ENCODE measurements at regions not wholly inside any gene's neighbourhood (a gene's known extent, or its start where the extent isn't known, plus 50 kb on each side); places are given as distances from the start of the nearest gene placed in this dataset.

GRCh38 chr1:36555041-36555440, 72.3 kb upstream of the CSF3R start:
- H3K4me3 Mint-ChIP-seq: no peak overlapping the region
- peaks cover 5% of the 10 kb centered on the region for H3K4me1 Mint-ChIP-seq
- no peaks in the 10 kb centered on the region for H3K9me3 Mint-ChIP-seq
- H3K27me3 Mint-ChIP-seq: peaks cover 74% of the 10 kb centered on the region
- no peaks in the 10 kb centered on the region for H3K36me3 Mint-ChIP-seq (ENCODE audit: insufficient read depth)
- H3K27ac Mint-ChIP-seq (ENCODE audit: low read depth): no peak overlapping the region
- ATAC-seq (replicated peaks; ENCODE audit: extremely low read depth, poor library complexity, severe bottlenecking) (no peak), DNase-seq (ENCODE audit: low spot score in 2 of 2) (no peak)

- H3K4me3 Mint-ChIP-seq: no peak overlapping the region
- no peaks in the 10 kb centered on the region for H3K36me3 Mint-ChIP-seq (ENCODE audit: insufficient read depth)
- peaks cover 5% of the 10 kb centered on the region for H3K4me1 Mint-ChIP-seq
- H3K27ac Mint-ChIP-seq (ENCODE audit: low read depth): no peak overlapping the region
- H3K27me3 Mint-ChIP-seq: peaks cover 74% of the 10 kb centered on the region
- no peak for ATAC-seq (replicated peaks; ENCODE audit: extremely low read depth, poor library complexity, severe bottlenecking)
- DNase-seq (ENCODE audit: low spot score in 2 of 2): no peak
- no peaks in the 10 kb centered on the region for H3K9me3 Mint-ChIP-seq
These were observed 71.6 kb upstream of the CSF3R start for GRCh38 chr1:36554323-36554628.

- no peak overlapping the region for H3K4me3 Mint-ChIP-seq
- H3K9me3 Mint-ChIP-seq: no peaks in the 10 kb centered on the region
- ATAC-seq (replicated peaks; ENCODE audit: extremely low read depth, poor library complexity, severe bottlenecking) (no peak), DNase-seq (ENCODE audit: low spot score in 2 of 2) (peak; percentile 35 to 45)
- peaks cover 71% of the 10 kb centered on the region for H3K27me3 Mint-ChIP-seq
- H3K36me3 Mint-ChIP-seq (ENCODE audit: insufficient read depth): no peaks in the 10 kb centered on the region
- H3K4me1 Mint-ChIP-seq: peaks cover 5% of the 10 kb centered on the region
- H3K27ac Mint-ChIP-seq (ENCODE audit: low read depth): no peak overlapping the region
These were observed 71.0 kb upstream of the CSF3R start for GRCh38 chr1:36553591-36554322.

- DNase-seq (ENCODE audit: low spot score in 2 of 2) (no peak), ATAC-seq (replicated peaks; ENCODE audit: extremely low read depth, poor library complexity, severe bottlenecking) (no peak)
- Mint-ChIP-seq H3K27ac (ENCODE audit: low read depth) (no peak overlapping the region), H3K4me3 (no peak overlapping the region), H3K27me3 (peaks cover 66% of the 10 kb centered on the region), H3K4me1 (no peaks in the 10 kb centered on the region), H3K9me3 (no peaks in the 10 kb centered on the region), H3K36me3 (ENCODE audit: insufficient read depth) (no peaks in the 10 kb centered on the region)
These were observed 60.3 kb upstream of the CSF3R start for GRCh38 chr1:36542962-36543515.

- ATAC-seq (replicated peaks; ENCODE audit: extremely low read depth, poor library complexity, severe bottlenecking): no peak
- Mint-ChIP-seq H3K4me3 (no peak overlapping the region), H3K4me1 (no peaks in the 10 kb centered on the region), H3K27ac (ENCODE audit: low read depth) (no peak overlapping the region), H3K9me3 (no peaks in the 10 kb centered on the region), H3K27me3 (peaks cover 73% of the 10 kb centered on the region), H3K36me3 (ENCODE audit: insufficient read depth) (no peaks in the 10 kb centered on the region)
- no peak for DNase-seq (ENCODE audit: low spot score in 2 of 2)
These were observed 59.6 kb upstream of the CSF3R start for GRCh38 chr1:36542024-36542961.

- Mint-ChIP-seq H3K27me3 (peaks cover 78% of the 10 kb centered on the region), H3K9me3 (no peaks in the 10 kb centered on the region), H3K27ac (ENCODE audit: low read depth) (no peak overlapping the region), H3K36me3 (ENCODE audit: insufficient read depth) (no peaks in the 10 kb centered on the region), H3K4me3 (no peak overlapping the region), H3K4me1 (no peaks in the 10 kb centered on the region)
- no peak for ATAC-seq (replicated peaks; ENCODE audit: extremely low read depth, poor library complexity, severe bottlenecking)
- DNase-seq (ENCODE audit: low spot score in 2 of 2): no peak
These were observed 57.3 kb upstream of the CSF3R start for GRCh38 chr1:36540056-36540455.

- no peak for ATAC-seq (replicated peaks; ENCODE audit: extremely low read depth, poor library complexity, severe bottlenecking)
- Mint-ChIP-seq H3K27me3 (peaks cover 81% of the 10 kb centered on the region), H3K27ac (ENCODE audit: low read depth) (no peak overlapping the region), H3K4me1 (no peaks in the 10 kb centered on the region), H3K4me3 (no peak overlapping the region), H3K9me3 (no peaks in the 10 kb centered on the region), H3K36me3 (ENCODE audit: insufficient read depth) (no peaks in the 10 kb centered on the region)
- DNase-seq (ENCODE audit: low spot score in 2 of 2): no peak
These were observed 56.8 kb upstream of the CSF3R start for GRCh38 chr1:36539526-36539925.

GRCh38 chr1:36537991-36538390, 55.3 kb upstream of the CSF3R start:
- Mint-ChIP-seq H3K27me3 (peaks cover 85% of the 10 kb centered on the region), H3K4me3 (no peak overlapping the region)

GRCh38 chr1:36537190-36537768, 54.6 kb upstream of the CSF3R start:
- H3K9me3 Mint-ChIP-seq: no peaks in the 10 kb centered on the region
- H3K27ac Mint-ChIP-seq (ENCODE audit: low read depth): no peak overlapping the region
- DNase-seq (ENCODE audit: low spot score in 2 of 2) (no peak), ATAC-seq (replicated peaks; ENCODE audit: extremely low read depth, poor library complexity, severe bottlenecking) (no peak)
- H3K36me3 Mint-ChIP-seq (ENCODE audit: insufficient read depth): no peaks in the 10 kb centered on the region
- peaks cover 82% of the 10 kb centered on the region for H3K27me3 Mint-ChIP-seq
- no peaks in the 10 kb centered on the region for H3K4me1 Mint-ChIP-seq
- H3K4me3 Mint-ChIP-seq: no peak overlapping the region

More at GRCh38 chr1:36537991-36538390, 55.3 kb upstream of the CSF3R start:
- no peak overlapping the region for H3K27ac Mint-ChIP-seq (ENCODE audit: low read depth)
- ATAC-seq (replicated peaks; ENCODE audit: extremely low read depth, poor library complexity, severe bottlenecking): no peak
- no peak for DNase-seq (ENCODE audit: low spot score in 2 of 2)
- H3K4me1 Mint-ChIP-seq: no peaks in the 10 kb centered on the region
- no peaks in the 10 kb centered on the region for H3K9me3 Mint-ChIP-seq
- H3K36me3 Mint-ChIP-seq (ENCODE audit: insufficient read depth): no peaks in the 10 kb centered on the region

GRCh38 chr1:36536727-36537126, 54.0 kb upstream of the CSF3R start:
- Mint-ChIP-seq H3K4me1 (no peaks in the 10 kb centered on the region), H3K27ac (ENCODE audit: low read depth) (no peak overlapping the region), H3K4me3 (no peak overlapping the region), H3K9me3 (no peaks in the 10 kb centered on the region), H3K27me3 (peaks cover 77% of the 10 kb centered on the region), H3K36me3 (ENCODE audit: insufficient read depth) (no peaks in the 10 kb centered on the region)
- DNase-seq (ENCODE audit: low spot score in 2 of 2) (no peak), ATAC-seq (replicated peaks; ENCODE audit: extremely low read depth, poor library complexity, severe bottlenecking) (no peak)

GRCh38 chr1:36534711-36535412, 52.1 kb upstream of the CSF3R start:
- no peak for DNase-seq (ENCODE audit: low spot score in 2 of 2)
- Mint-ChIP-seq H3K27me3 (peaks cover 75% of the 10 kb centered on the region), H3K4me3 (no peak overlapping the region), H3K27ac (ENCODE audit: low read depth) (no peak overlapping the region), H3K4me1 (no peaks in the 10 kb centered on the region), H3K36me3 (ENCODE audit: insufficient read depth) (no peaks in the 10 kb centered on the region), H3K9me3 (no peaks in the 10 kb centered on the region)
- no peak for ATAC-seq (replicated peaks; ENCODE audit: extremely low read depth, poor library complexity, severe bottlenecking)

- Mint-ChIP-seq H3K9me3 (no peaks in the 10 kb centered on the region), H3K4me1 (no peaks in the 10 kb centered on the region), H3K27ac (ENCODE audit: low read depth) (no peak overlapping the region), H3K36me3 (ENCODE audit: insufficient read depth) (no peaks in the 10 kb centered on the region), H3K27me3 (peaks cover 71% of the 10 kb centered on the region), H3K4me3 (no peak overlapping the region)
- ATAC-seq (replicated peaks; ENCODE audit: extremely low read depth, poor library complexity, severe bottlenecking) (no peak), DNase-seq (ENCODE audit: low spot score in 2 of 2) (no peak)
These were observed 51.2 kb upstream of the CSF3R start for GRCh38 chr1:36533897-36534296.

Measured in central memory CD8-positive, alpha-beta T cell (primary cell).